SH-SY5Y (cell line): ENCODE measurements at regions not wholly inside any gene's neighbourhood (a gene's known extent, or its start where the extent isn't known, plus 50 kb on each side); places are given as distances from the start of the nearest gene placed in this dataset.

Experiments used
- GATA2 ChIP-seq: IDR thresholded peaks from 2 replicates; pipeline ENCODE4 v1.6.1; 2011; ENCODE audit warnings: mild to moderate bottlenecking, low read depth, low read length
- GATA3 ChIP-seq: IDR thresholded peaks from 2 replicates; pipeline ENCODE4 v1.6.1; 2011; ENCODE audit warnings: low read depth, mild to moderate bottlenecking, low read length, moderate library complexity

GRCh38 chr6:126581316-126581715 is 241.4 kb downstream of the CENPW start:
- TF ChIP-seq GATA3 (no peak), GATA2 (no peak)
